GM18858 (cell line): ENCODE measurements at regions not wholly inside any gene's neighbourhood (a gene's known extent, or its start where the extent isn't known, plus 50 kb on each side); places are given as distances from the start of the nearest gene placed in this dataset.

Source experiments
- ATAC-seq: cut with Tn5 transposase; IDR thresholded peaks from one replicate; pipeline ENCODE4 v1.9.1; 2021; ENCODE audit not compliant: unreplicated experiment

DNA sequence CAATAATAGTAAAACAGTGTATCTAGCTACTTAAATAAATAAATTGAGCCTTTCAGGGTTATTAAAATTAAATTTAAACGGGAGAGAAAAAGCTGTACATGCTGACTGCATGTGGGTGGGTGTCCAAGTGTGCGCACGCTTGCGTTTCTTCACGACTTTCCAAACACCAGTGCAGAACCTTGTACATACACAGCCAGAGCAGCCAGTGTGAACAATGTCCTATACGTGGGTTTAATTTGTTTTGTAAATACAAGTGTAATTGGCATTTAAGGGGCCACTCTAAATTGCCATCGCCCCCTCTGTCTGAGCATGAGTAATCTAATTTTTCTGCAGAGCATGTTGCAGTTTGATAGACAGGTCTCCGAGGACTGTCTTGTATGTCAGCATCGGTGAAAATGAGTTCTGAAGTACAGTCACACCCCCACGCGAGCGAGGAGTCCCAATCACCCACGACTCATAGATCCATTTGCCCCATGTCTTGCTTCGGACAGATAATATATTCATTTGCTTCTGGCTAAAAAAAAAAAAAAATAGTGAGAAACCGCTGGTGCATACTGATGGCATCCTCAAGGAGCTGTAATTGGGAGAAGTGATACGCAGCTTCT, 121.8 kb upstream of the ARRDC4 start:
- no peak for ATAC-seq

DNA sequence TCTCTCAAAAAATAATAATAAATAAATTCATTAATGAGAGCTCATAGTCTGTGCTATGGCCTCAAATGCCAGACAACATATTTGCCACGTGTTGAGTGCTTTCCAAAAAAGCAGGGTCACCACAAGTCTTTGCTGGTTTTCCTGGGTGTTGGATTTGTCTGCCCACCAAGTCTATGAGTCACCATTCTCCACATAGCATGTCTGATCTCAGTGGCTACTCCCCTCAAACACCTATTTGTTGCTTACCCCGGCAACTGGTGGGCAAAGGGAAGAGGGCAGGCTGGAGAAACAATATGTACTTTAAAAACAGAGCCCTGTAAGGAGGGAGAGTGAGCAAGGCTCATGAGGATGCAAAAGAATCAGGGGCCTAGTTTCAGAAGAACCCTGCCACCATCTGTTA, 120.0 kb upstream of the ARRDC4 start:
- no peak for ATAC-seq

DNA sequence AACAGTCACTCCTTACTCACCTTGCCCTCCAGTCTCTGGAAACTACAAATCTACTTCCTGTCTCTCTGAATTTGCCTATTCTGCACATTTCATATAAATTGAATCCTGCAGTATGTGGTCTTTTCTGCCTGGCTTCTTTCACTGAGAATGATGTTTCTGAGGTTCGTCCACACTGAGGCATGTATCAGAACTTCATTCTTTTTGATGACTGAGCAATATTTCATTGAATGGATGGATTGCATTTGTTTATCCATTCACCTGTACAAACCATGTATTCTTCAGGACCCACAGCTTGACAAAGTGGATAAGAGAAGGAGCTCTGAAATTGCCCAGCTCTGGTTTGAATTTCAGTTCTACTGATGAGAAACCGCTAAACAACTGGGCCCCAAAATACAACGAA, 118.9 kb upstream of the ARRDC4 start:
- ATAC-seq, result no peak

DNA sequence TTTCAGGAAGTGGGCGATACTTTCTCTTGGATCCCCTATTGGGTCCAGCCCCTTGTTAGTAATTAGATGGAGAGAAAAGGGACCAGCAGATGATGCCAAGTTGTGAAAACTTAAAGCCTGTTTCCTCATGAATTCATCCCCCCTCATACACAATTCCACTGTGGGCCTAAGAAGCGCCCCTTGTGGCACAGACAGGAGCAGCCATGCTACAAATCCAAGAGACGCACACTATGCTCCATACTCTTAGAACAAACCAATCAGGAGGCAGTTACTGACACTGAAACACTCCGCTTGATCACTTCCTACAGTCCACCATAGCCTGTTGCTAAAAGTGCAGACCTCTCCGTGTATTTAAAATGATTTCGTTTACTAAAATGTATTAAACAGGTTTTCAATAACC, 111.3 kb upstream of the ARRDC4 start:
- no peak for ATAC-seq

DNA sequence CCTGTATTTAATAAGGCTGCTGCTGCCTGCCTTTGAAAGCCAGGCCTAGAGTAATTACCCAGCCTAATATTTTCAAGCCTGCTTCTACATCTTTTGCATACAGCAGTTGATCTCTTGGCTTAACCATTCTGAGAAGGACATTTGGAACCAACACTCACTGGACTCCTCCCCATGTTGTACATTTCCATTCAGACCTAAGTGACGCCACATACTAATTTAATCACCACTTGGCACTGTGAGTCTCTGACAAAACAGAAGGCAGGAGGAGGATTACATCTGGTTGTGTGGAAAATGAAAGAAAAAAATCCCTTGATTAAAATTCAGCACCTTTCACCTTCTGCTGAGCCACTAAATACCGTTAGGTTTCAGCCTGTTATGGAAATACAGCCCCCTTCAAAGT, 102.2 kb upstream of the ARRDC4 start:
- no peak for ATAC-seq

DNA sequence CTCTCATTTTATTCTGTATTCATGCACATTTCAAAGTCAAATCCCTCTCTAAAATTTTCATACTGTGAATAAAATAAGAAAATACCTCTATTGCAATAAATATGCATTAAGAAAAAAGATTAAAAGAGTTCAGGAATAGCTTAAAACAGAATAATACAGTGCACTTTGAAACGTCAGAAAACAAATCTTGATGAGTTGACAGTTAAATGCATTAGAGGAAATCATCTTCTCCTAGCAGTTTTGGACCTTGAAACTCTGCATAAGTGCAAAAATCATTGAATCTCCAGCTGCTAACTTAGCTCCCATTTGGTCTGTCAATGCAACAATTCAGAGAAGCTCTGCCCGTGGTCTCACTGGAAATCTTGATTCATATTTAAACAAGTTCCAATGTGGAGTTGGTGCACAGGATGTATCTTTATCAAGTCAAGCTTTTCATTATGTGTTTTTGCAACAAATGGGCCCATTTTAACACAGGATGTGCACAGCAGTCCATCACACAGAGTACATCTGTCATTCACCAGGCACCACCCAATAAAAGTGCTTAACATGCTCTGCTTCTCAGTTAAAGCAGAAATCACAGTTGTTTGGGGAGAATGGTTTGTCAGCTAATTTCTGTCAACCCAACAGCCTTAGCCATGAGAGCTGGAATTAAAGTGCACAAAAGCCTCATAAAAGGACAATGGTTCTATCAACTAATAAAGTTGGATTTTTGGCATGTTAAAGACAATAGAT, 98.8 kb upstream of the ARRDC4 start:
- ATAC-seq, result no peak

DNA sequence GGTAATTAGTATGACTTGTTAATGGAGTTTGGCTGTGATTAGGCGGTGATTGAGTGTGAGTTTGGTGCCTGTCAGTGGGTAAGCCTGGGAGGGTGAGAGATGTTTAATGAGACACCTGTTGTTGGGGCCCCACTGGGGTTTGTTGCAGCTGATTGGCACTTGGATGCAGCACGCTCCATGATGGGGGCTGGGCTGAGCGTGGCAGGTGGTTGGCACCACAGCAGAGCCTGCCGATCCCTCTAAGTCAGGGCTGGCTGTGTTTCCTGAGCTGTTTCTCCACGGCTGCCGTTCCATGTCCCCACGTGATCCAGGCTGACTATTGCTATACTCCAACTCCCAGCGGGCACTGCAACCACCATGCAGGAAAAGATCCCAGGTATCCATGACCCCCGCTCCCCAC, 93.5 kb upstream of the ARRDC4 start:
- no peak for ATAC-seq

DNA sequence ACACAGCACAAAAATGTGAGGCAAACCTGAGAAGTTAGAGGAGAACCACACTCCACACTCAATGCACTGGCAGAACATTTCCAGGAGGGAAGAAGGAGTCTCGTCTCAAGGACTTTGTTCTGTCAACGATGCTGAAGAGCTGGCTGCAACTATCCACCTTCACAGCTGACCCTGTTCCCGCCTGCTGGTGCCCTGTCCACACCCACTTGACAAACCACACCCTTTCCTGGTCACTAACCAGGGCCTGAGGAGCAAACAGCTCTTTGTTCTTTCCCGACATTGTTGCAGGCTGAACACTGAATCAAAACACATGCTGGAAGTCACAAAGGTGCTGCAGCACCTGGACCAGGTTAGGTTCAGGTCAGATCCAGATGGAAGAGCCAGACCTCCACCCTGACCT, 92.6 kb upstream of the ARRDC4 start:
- no peak for ATAC-seq

DNA sequence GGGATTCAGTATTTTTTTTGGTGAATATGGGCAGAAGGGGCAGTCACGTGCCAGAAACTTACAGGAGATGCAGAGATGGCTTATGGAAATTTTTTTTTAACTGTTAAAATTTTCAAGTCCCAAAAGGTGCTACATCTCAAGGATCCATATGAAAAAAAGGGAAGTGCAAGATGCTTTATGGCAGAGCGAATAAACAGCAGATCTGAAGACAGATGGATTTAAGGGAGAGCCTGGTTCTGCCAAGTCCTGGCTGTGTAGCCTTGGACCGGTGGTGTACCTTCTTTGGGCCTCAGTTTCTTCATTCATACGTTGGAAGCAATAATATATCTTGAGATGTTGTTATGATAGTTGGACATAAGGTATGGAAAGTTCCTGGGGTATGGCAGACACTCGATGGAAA, 91.5 kb upstream of the ARRDC4 start:
- no peak for ATAC-seq

DNA sequence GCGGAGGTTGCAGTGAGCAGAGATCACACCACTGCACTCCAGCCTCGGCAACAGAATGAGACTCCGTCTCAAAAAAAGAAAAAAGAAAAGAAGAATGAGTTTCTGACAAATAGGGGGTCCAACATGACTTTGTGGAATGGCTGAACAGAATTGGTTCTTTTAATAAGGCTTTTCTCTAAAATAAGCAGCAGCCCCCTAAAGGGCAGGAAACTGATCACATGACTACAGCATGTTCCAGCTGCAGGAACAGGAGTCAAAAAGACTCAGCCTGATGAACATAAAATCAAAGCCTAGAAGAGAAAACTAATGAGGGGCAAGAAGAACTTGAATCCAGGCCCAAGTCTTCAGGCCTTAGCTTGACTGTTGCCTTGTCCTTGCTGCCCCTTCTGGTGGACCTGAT, 89.7 kb upstream of the ARRDC4 start:
- no peak for ATAC-seq

DNA sequence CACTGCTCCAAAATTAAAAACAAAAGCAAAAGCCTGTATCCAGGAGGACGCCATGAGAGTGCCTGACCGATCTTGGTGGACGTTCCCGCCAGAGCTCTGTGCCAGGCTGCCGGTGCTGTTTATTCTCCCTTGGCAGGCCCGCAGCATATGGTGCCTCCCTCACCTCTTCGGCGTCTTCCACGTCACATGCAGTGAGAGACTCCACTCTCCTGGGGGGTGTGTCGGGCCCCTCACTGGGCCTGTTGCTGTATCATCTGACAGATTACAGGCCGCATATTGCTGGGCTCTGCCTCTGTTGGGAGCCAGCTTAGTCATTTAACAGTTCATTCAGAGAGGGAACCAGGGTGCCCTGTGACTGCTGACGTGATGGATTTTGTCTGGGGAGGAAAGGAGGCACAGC, 86.4 kb upstream of the ARRDC4 start:
- no peak for ATAC-seq

DNA sequence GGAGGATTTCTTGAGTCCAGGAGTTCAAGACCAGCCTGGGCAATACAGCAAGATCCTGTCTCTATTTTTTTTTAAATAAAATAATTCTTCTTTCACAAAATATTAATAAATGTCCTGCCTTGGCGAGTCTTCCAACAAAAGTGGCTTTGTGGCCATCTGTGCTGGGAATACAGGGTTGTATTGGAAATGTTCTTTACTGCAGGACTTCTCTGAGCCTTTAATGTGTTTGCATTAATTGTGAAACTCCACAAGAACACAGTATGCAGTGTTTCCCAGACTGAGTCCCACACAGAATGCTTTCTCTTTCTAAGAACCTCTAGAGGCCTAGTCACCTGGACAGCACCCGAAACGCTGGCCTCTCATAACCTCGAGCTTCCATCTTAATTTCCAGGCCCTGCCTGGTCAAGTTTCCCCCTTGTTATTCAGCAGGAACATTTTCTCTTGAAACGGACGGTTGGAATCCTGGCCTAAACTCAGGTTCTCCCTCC, 85.4 kb upstream of the ARRDC4 start:
- no peak for ATAC-seq

DNA sequence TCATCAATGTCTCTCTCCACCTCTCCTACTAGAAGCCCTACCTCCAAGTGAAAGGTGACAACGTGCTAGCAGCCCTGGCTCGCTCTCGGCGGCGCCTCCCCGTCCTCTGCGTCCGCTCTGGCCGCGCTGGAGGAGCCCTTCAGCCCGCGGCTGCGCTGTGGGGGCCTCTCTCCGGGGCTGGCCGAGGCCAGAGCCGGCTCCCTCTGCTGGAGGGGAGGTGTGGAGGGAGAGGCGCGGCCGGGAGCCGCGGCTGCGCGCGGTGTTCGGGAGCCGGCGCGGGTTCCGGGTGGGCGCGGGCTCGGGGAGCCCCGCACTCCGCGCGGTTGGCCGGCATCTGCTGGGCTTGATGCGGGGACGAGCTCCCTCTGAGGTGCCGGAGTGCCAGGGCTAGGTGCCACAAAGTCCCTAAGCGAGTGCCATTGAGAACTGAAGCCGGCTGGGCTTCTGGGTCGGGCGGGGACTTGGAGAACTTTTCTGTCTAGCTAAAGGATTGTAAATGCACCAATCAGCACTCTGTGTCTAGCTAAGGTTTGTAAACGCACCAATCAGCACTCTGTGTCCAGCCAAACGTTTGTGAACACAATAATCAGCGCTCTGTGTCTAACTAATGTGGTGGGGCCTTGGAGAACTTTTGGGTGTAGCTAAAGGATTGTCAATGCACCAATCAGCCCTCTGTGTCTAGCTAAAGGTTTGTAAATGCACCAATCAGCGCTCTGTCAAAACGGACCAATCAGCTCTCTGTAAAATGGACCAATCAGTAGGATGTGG, 84.8 kb upstream of the ARRDC4 start:
- no peak for ATAC-seq

DNA sequence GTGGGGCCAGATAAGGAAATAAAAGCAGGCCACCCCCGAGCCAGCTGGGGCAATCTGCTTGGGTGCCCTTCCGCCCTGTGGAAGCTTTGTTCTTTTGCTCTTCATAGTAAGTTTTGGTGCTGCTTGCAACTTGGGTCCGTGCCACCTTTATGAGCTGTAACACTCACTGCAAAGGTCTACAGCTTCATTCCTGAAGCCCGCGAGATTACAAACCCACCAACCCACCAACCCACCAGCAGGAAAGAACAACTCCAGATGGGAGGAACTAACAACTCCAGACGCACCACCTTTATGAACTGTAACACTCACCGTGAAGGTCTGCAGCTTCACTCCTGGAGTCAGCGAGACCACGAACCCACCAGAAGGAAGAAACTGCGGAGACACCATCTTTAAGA, 84.2 kb upstream of the ARRDC4 start:
- ATAC-seq, result no peak

DNA sequence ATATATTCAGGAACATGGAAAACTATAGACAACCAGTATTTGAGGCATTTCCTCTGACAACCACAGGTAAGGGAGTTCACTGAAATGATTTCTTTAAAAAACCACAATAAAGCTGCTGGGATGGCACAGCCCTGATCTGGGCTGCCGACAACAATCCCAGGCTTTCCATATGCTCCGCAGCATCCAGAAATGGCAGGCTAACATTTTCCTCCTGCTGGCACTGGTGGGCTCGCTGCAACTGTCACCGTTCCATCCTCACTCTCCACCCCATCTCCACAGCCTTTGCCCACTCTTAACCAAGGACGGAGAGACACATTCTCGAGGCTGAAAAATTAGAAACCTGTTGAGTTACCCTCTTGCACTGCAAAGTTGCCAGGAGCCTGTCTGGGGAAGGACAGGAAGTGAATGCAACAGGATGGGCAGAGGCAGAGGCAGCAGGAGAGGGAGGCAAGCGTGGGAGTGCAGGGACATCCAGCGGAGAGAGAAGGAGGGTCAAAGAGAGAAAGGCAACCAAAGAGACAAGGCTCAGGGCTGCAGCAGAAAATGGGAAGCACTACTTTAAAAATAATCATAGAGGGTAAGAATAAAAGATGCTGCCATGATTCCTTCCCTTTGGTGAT, 79.0 kb upstream of the ARRDC4 start:
- no peak for ATAC-seq

DNA sequence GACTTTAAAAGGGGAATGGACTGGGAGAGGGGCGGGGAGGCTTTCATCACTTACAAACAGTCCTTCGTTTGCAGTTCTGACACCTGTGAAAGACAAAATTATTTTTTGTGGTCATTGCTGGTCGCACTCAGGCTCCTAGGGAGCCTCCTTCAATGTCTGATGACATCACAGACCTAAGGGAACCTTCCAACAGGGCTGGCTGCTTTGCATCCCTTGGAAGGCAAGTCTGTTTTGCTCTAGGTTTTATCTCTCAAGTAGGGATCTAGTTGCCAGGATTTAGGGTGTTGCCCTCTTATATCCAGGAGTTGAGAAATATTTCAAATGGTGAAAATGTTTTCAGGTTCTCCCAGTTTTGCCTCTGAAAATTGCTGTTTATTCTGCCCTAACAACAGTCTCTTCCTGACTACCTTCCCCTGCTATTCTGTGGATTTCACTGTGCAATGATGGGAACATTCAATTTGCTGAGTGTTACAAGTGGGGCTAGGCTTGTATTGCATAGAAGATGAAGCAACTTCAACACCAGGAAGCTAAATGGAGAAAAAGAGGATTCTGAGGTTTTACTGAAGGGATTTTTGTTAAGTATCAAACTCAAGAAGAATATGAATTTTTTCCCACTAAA, 75.9 kb upstream of the ARRDC4 start:
- no peak for ATAC-seq

DNA sequence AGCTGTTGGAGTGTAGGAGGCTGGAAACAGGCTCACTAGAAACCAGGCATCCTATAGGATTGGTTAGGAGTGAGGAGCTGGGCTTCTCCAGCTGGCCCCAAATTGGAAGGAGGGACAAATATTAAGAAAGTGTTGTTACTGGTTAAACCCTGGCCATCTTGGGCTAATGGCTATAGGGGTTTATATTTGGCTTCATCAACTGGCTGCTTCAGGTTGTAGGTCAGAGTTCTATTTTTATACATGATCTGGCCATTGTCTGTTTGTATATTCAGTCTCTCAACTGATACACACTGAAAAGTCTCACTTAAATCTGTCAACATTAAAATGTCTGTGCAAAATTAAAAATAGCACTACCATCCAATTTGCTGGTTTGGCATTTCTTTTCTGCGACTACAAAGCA, 70.2 kb upstream of the ARRDC4 start:
- ATAC-seq, result no peak

DNA sequence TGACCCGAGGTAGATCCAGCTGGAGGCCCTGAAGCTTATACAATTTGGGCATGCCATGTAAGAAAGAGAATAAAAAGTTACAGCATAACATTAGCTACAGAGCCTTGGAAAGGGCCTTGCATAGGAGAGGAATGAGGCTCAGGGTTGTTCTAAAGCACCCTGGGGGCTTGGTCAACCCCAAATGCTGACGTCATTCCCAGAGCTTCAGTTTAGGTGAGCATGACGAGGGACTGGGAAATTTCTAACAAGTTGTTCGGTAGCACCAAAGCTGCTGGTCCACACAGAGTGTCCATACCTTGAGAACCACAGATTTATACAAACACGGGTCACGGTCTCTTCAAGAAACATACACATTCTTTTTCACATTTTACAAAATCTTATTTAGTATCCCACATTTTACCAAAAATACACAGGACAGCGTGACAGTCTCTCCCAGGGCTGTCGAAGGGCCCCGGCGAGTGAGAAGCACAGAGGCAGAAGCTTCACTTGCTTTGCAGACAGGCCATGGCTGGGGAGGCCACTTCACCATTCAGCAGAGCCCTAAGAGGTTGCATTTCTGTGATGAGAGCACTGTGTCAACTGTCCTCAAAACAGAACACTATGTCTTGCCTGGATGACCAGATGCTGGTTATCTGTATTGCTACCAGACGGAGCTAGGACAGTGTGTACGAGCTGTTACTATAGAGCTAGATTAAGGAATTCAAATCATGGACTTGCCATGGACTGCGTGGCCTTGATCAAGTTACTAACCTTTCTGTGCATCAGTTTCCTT, 68.2 kb upstream of the ARRDC4 start:
- no peak for ATAC-seq

DNA sequence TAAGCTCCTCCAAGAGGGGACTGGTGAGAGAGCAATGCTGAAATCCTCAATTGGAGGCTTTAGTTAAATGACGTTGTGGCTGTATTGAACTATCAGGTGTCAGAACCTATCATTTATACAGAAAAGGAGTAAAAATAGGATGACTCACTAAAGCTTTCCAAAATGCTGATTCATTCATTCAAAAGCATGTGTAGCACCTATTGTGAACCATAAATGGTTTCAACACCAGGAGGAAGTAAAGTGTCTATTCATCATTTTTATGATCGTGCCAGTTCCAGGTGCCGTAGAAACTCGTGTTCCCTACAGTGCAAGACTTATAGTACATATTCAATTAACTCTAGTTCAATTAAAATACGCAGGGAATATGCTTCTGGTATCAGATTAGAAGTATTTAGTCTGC, 66.5 kb upstream of the ARRDC4 start:
- no peak for ATAC-seq

DNA sequence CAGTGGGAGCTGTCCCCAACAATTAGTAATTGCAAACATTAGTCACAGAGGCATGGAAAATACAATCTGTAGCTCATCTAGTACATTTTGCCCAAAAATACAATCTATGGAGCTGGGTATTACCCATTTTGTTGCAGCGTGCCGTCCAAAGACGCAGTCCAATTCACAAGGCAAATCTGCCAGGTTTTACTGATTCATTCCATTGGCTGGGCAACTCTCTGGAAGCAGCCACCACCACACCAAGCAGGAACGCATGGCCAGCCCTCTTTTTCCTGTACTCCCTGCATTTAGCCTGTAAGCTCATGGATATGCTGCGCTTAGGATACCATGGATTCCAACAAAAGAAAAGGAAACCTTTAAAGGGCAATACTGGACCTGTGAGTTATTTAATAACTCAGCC, 60.5 kb upstream of the ARRDC4 start:
- no peak for ATAC-seq
